H1 (cell line): ENCODE measurements at regions not wholly inside any gene's neighbourhood (a gene's known extent, or its start where the extent isn't known, plus 50 kb on each side); places are given as distances from the start of the nearest gene placed in this dataset.

Experiments used
- CTCF ChIA-PET: fragments of 300-600 bp; sonication (Branson Sonifier 250); formaldehyde crosslinking; loops from one replicate; lab custom pipeline; 2021; ENCODE audit not compliant: partially characterized antibody; lab: Charles Lee
- POLR2A ChIA-PET: fragments of 300-600 bp; sonication (Branson Sonifier 250); formaldehyde crosslinking; loops from one replicate; lab custom pipeline; 2021; ENCODE audit warnings: inconsistent platforms; ENCODE audit not compliant: partially characterized antibody; lab: Charles Lee
- DNase-seq, 2 experiments: peaks; one replicate each; pipeline versions ENCODE4 v3.0.0 to v3.0.0-alpha.2; 2010 to 2022; ENCODE audit warnings: low spot score in 2 of 2, low read depth in 1 of 2, mixed read lengths in 1 of 2
- FAIRE-seq: peaks from 2 replicates; lab custom pipeline; 2011; peaks lifted over from hg19 to GRCh38; lab: Jason Lieb, UNC
- H2AFZ ChIP-seq: 2 replicates; pipeline ENCODE4 v1.8.1; 2012; ENCODE audit warnings: low read length, inconsistent platforms
- H2AK5ac ChIP-seq: 2 replicates; pipeline ENCODE4 v1.6.1; 2013; ENCODE audit warnings: low read depth, low read length
- H2BK120ac ChIP-seq: replicated peaks from 2 replicates; pipeline ENCODE3; 2013; ENCODE audit warnings: low read depth, low read length, inconsistent platforms
- H2BK12ac ChIP-seq: 2 replicates; pipeline ENCODE4 v1.6.1; 2013; ENCODE audit warnings: low read depth, low read length
- H2BK15ac ChIP-seq: 2 replicates; pipeline ENCODE4 v1.6.1; 2013; ENCODE audit warnings: low read length
- H2BK20ac ChIP-seq: 2 replicates; pipeline ENCODE4 v1.6.1; 2013; ENCODE audit warnings: low read length
- H2BK5ac ChIP-seq: 2 replicates; pipeline ENCODE4 v1.6.1; 2013; ENCODE audit warnings: low read depth, low read length
- H3K14ac ChIP-seq: 2 replicates; pipeline ENCODE4 v1.6.1; 2013; ENCODE audit warnings: inconsistent platforms; ENCODE audit not compliant: insufficient read length
- H3K18ac ChIP-seq: 2 replicates; pipeline ENCODE4 v1.6.1; 2013; ENCODE audit warnings: low read length; ENCODE audit errors: extremely low read depth
- H3K23ac ChIP-seq: 2 replicates; pipeline ENCODE4 v1.6.1; 2013; ENCODE audit warnings: inconsistent platforms; ENCODE audit not compliant: insufficient read length
- H3K23me2 ChIP-seq: 2 replicates; pipeline ENCODE4 v1.6.1; 2013; ENCODE audit warnings: low read depth, low read length
- H3K27ac ChIP-seq: 2 replicates; pipeline ENCODE4 v1.6.1; 2011; ENCODE audit warnings: low read depth, low read length, inconsistent platforms
- H3K27me3 ChIP-seq, 4 experiments: replicated peaks in 1 of 4; 1 replicate in 1 of 4; 2 replicates in 3 of 4; pipeline versions ENCODE4 v1.6.1 to v1.8.1; 2011 to 2013; ENCODE audit warnings: low read length in 3 of 4, mild to moderate bottlenecking in 3 of 4, inconsistent platforms in 2 of 4, mixed read lengths in 2 of 4, moderate library complexity in 1 of 4; ENCODE audit not compliant: control insufficient read depth in 3 of 4, insufficient read depth in 3 of 4; ENCODE audit errors: extremely low read depth in 1 of 4
- H3K36me3 ChIP-seq, 4 experiments: 2 replicates each; pipeline versions ENCODE4 v1.6.1 to v1.8.1; 2011 to 2013; ENCODE audit warnings: mild to moderate bottlenecking in 4 of 4, low read length in 3 of 4, moderate library complexity in 2 of 4, control low read depth in 1 of 4, inconsistent platforms in 1 of 4; ENCODE audit not compliant: insufficient read depth in 4 of 4, control insufficient read depth in 2 of 4
- H3K4ac ChIP-seq: replicated peaks from 2 replicates; pipeline ENCODE3; 2013; ENCODE audit warnings: low read length, low read depth, mixed read lengths, inconsistent platforms; ENCODE audit not compliant: insufficient read length
- H3K4me1 ChIP-seq, 4 experiments: replicated peaks in 1 of 4; 1 replicate in 1 of 4; 2 replicates in 3 of 4; pipeline versions ENCODE4 v1.6.1 to v1.8.1; 2011 to 2013; ENCODE audit warnings: low read length in 3 of 4, inconsistent platforms in 2 of 4, mixed read lengths in 1 of 4; ENCODE audit not compliant: insufficient read depth in 4 of 4, control insufficient read depth in 3 of 4
- H3K4me2 ChIP-seq, 2 experiments: 2 replicates each; pipeline versions ENCODE4 v1.6.1 to v1.8.1; 2011 to 2013; ENCODE audit warnings: low read depth in 2 of 2, low read length in 2 of 2, control low read depth in 1 of 2, inconsistent platforms in 1 of 2, mild to moderate bottlenecking in 1 of 2; ENCODE audit not compliant: insufficient read depth in 1 of 2
- H3K4me3 ChIP-seq, 4 experiments: fragments of 200-600, 300-600 bp in 1 of 4; sonication (generic), shearing (Covaris generic), sonication (Bioruptor Twin) in 1 of 4; 2 replicates each; pipeline versions ENCODE4 v1.5.1 to v1.8.1; 2011 to 2016; ENCODE audit warnings: low read length in 4 of 4, low read depth in 3 of 4, control low read depth in 2 of 4, inconsistent platforms in 2 of 4, mild to moderate bottlenecking in 2 of 4, mixed read lengths in 1 of 4, moderate library complexity in 1 of 4; ENCODE audit not compliant: insufficient read depth in 2 of 4; ENCODE audit errors: extremely low read depth in 1 of 4
- H3K56ac ChIP-seq: replicated peaks from 2 replicates; pipeline ENCODE3; 2013; ENCODE audit warnings: low read depth, mild to moderate bottlenecking, mixed read lengths, low read length, inconsistent platforms; ENCODE audit not compliant: insufficient read length
- H3K79me1 ChIP-seq: 2 replicates; pipeline ENCODE4 v1.6.1; 2013; ENCODE audit warnings: low read depth, low read length, control low read depth
- H3K79me2 ChIP-seq, 2 experiments: 2 replicates each; pipeline versions ENCODE4 v1.6.1 to v1.8.1; 2012 to 2013; ENCODE audit warnings: low read length in 2 of 2, mild to moderate bottlenecking in 2 of 2, inconsistent platforms in 1 of 2; ENCODE audit not compliant: insufficient read depth in 2 of 2, control insufficient read depth in 1 of 2
- H3K9ac ChIP-seq, 4 experiments: replicated peaks in 1 of 4; 1 replicate in 1 of 4; 2 replicates in 3 of 4; pipeline versions ENCODE4 v1.6.1 to v1.8.1; 2011 to 2013; ENCODE audit warnings: low read depth in 3 of 4, low read length in 3 of 4, control low read depth in 2 of 4, mild to moderate bottlenecking in 2 of 4, moderate library complexity in 2 of 4, inconsistent platforms in 1 of 4; ENCODE audit errors: extremely low read depth in 1 of 4
- H3K9me3 ChIP-seq, 2 experiments: 2 replicates each; pipeline versions ENCODE4 v1.6.1 to v1.8.1; 2012 to 2013; ENCODE audit warnings: mild to moderate bottlenecking in 2 of 2, moderate library complexity in 2 of 2, control low read depth in 1 of 2, inconsistent platforms in 1 of 2, low read depth in 1 of 2, low read length in 1 of 2, mixed read lengths in 1 of 2; ENCODE audit not compliant: insufficient read depth in 2 of 2
- H4K20me1 ChIP-seq, 2 experiments: replicated peaks in 1 of 2; 2 replicates each; pipeline versions ENCODE3 to v1.8.1; 2011 to 2013; ENCODE audit warnings: inconsistent platforms in 2 of 2, low read length in 2 of 2, mild to moderate bottlenecking in 1 of 2; ENCODE audit not compliant: insufficient read depth in 2 of 2, control insufficient read depth in 1 of 2
- H4K5ac ChIP-seq: 2 replicates; pipeline ENCODE4 v1.6.1; 2013; ENCODE audit warnings: low read length, low read depth, mixed read lengths, inconsistent platforms; ENCODE audit not compliant: insufficient read length
- H4K8ac ChIP-seq: 2 replicates; pipeline ENCODE4 v1.8.0; 2013; ENCODE audit warnings: mild to moderate bottlenecking, moderate library complexity, low read length, inconsistent platforms; ENCODE audit not compliant: insufficient read depth; ENCODE audit errors: extremely low read depth
- H4K91ac ChIP-seq: replicated peaks from 2 replicates; pipeline ENCODE3; 2013; ENCODE audit warnings: low read length, mixed read lengths, inconsistent platforms; ENCODE audit not compliant: insufficient read length
- EZH2 ChIP-seq: fragments of 200-600 bp; sonication (generic); IDR thresholded peaks from 2 replicates; pipeline ENCODE4 v1.7.1; 2012; ENCODE audit warnings: low read depth, mild to moderate bottlenecking, moderate library complexity, low read length, inconsistent platforms; ENCODE audit not compliant: severe bottlenecking
- FOSL1 ChIP-seq: IDR thresholded peaks from 2 replicates; pipeline ENCODE4 v1.6.1; 2011; ENCODE audit warnings: mild to moderate bottlenecking, low read depth, low read length, moderate library complexity; ENCODE audit not compliant: insufficient read depth
- POU5F1 ChIP-seq: IDR thresholded peaks from 2 replicates; pipeline ENCODE4 v1.6.1; 2011; ENCODE audit warnings: low read depth, mild to moderate bottlenecking, low read length, moderate library complexity
- RBBP5 ChIP-seq: IDR thresholded peaks from 2 replicates; pipeline ENCODE4 v1.7.1; 2012; ENCODE audit warnings: low read depth, mild to moderate bottlenecking, inconsistent platforms, low read length, moderate library complexity, borderline replicate concordance
- SIN3A ChIP-seq, 2 experiments: IDR thresholded peaks in 1 of 2; conservative IDR thresholded peaks in 1 of 2; 2 replicates each; pipeline ENCODE4 v1.6.1; 2011 to 2012; ENCODE audit warnings: low read length in 2 of 2, improper control_type of control experiment in 1 of 2, low read depth in 1 of 2, mild to moderate bottlenecking in 1 of 2
- SUZ12 ChIP-seq: fragments of 200-600 bp; sonication (generic); IDR thresholded peaks from 2 replicates; pipeline ENCODE4 v1.6.1; 2012; ENCODE audit warnings: mild to moderate bottlenecking, inconsistent platforms, low read length, moderate library complexity, mixed read lengths
- TCF12 ChIP-seq: IDR thresholded peaks from 2 replicates; pipeline ENCODE4 v1.6.1; 2011; ENCODE audit warnings: low read depth, mild to moderate bottlenecking, low read length
- WGBS, 2 experiments: shearing (Covaris generic) in 1 of 2; methylation state at CpG; one replicate each; pipeline versions ENCODE4 v1.1.6 to v1.1.7; 2013 to 2015; ENCODE audit warnings: low lambda C conversion rate in 2 of 2, mixed read lengths in 2 of 2, inconsistent platforms in 1 of 2, low coverage in 1 of 2, missing lambda C conversion rate in 1 of 2; ENCODE audit not compliant: insufficient replicate concordance in 2 of 2, insufficient coverage in 1 of 2, insufficient read length in 1 of 2; ENCODE audit errors: extremely low coverage in 1 of 2, missing lambda C conversion rate in 1 of 2; 5-methylcytosine and 5-hydroxymethylcytosine counted together

DNA sequence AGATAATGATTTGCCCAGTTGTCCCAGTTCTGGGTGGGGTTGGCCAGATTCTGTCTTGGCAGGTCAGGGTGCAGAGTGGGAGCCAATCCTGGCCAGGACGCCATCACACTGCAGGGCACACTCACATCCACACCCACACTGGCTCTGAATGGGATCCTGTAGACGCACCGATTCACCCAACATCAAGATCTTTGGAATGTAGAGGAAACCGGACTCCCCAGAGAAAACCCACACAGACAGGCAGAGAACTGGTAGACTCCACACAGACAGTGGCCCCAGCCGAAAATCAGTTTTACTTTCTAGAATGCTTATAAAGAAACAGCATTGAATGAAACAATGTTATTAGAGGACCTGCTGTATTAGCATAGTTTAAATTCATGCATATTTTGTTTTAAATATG, 343.1 kb upstream of the DAB2 start:
- Histone ChIP-seq H3K9ac (no peak overlapping the region), H2BK15ac (no peak overlapping the region), H2AFZ (no peak overlapping the region; the same call in 1 of the 2 replicates), H3K18ac (no peak overlapping the region), H3K23me2 (no peaks in the 10 kb centered on the region), H3K79me1 (no peaks in the 10 kb centered on the region), H3K79me2 (no peaks in the 10 kb centered on the region), H3K27me3 (no peaks in the 10 kb centered on the region), H3K4me2 (no peak overlapping the region), H4K91ac (no peak overlapping the region), H4K20me1 (no peaks in the 10 kb centered on the region), H3K4me1 (no peaks in the 10 kb centered on the region), H2BK120ac (no peak overlapping the region), H3K14ac (no peak overlapping the region), H3K27ac (no peak overlapping the region), H2AK5ac (no peak overlapping the region), H3K4me3 (no peak overlapping the region), H2BK12ac (no peak overlapping the region), H3K9me3 (peaks cover 0 to 3% of the 10 kb centered on the region in 2 experiments; a peak in 1 of 4 replicates), H4K5ac (no peak overlapping the region), H2BK5ac (no peak overlapping the region), H3K56ac (no peak overlapping the region), H3K36me3 (no peaks in the 10 kb centered on the region), H2BK20ac (no peak overlapping the region), H3K4ac (no peak overlapping the region), H4K8ac (no peak overlapping the region), H3K23ac (no peak overlapping the region)
- ChIA-PET POLR2A (no interaction called here), CTCF (no interaction called here)
- FAIRE-seq (no peak), DNase-seq (no peak)
- TF ChIP-seq POU5F1 (no peak), EZH2 (no peak), SUZ12 (no peak), RBBP5 (no peak), FOSL1 (no peak), SIN3A (conservative IDR thresholded peaks at IDR 0.05 in 1 of 2, IDR thresholded peaks at IDR 0.05 in 1 of 2; ENCODE audit: low read depth in 1 of 2, low read length in 2 of 2) (no peak), TCF12 (no peak)
- 91% methylated on average over 5 of the region's 5 CpGs; no CpG with 5 or more reads in 1 of the 2 experiments for WGBS, 2 experiments
